GM19240 (cell line): ENCODE measurements at regions not wholly inside any gene's neighbourhood (a gene's known extent, or its start where the extent isn't known, plus 50 kb on each side); places are given as distances from the start of the nearest gene placed in this dataset.

Experiments used
- DNase-seq: peaks from one replicate; pipeline ENCODE4 v3.0.0; 2011; ENCODE audit warnings: low spot score; ENCODE audit not compliant: insufficient read length

- DNase-seq, result no peak
Measured at GRCh38 chr1:170271430-170272161, 125.8 kb downstream of the NTMT2 start.

- DNase-seq, result no peak
Measured at GRCh38 chr1:170273291-170274130, 127.8 kb downstream of the NTMT2 start.

GRCh38 chr1:170274131-170274501, 128.4 kb downstream of the NTMT2 start:
- DNase-seq, result no peak

GRCh38 chr1:170277985-170278384, 132.2 kb downstream of the NTMT2 start:
- no peak for DNase-seq

GRCh38 chr1:170284016-170284415, 138.3 kb downstream of the NTMT2 start:
- no peak for DNase-seq

GRCh38 chr1:170284512-170284911, 138.8 kb downstream of the NTMT2 start:
- no peak for DNase-seq

GRCh38 chr1:170284951-170285350, 139.2 kb downstream of the NTMT2 start:
- no peak for DNase-seq

- no peak for DNase-seq
Measured at GRCh38 chr1:170288155-170288554, 142.4 kb downstream of the NTMT2 start.

GRCh38 chr1:170290276-170290675, 144.5 kb downstream of the NTMT2 start:
- no peak for DNase-seq

GRCh38 chr1:170290991-170291390, 145.2 kb downstream of the NTMT2 start:
- DNase-seq, result no peak

GRCh38 chr1:170291516-170291915, 145.8 kb downstream of the NTMT2 start:
- DNase-seq, result no peak

- no peak for DNase-seq
Measured at GRCh38 chr1:170296211-170296610, 150.5 kb downstream of the NTMT2 start.

- no peak for DNase-seq
Measured at GRCh38 chr1:170296642-170297041, 150.9 kb downstream of the NTMT2 start.

GRCh38 chr1:170301596-170301995, 155.8 kb downstream of the NTMT2 start:
- DNase-seq, result no peak

- no peak for DNase-seq
Measured at GRCh38 chr1:170303034-170303433, 157.3 kb downstream of the NTMT2 start.

- no peak for DNase-seq
Measured at GRCh38 chr1:170305777-170306512, 160.2 kb downstream of the NTMT2 start.

GRCh38 chr1:170306513-170306910, 160.8 kb downstream of the NTMT2 start:
- no peak for DNase-seq

- no peak for DNase-seq
Measured at GRCh38 chr1:170306948-170307347, 161.2 kb downstream of the NTMT2 start.

- no peak for DNase-seq
Measured at GRCh38 chr1:170307426-170307825, 161.7 kb downstream of the NTMT2 start.

- DNase-seq, result no peak
Measured at GRCh38 chr1:170309389-170310013, 163.7 kb downstream of the NTMT2 start.

- DNase-seq, result no peak
Measured at GRCh38 chr1:170310014-170310405, 164.3 kb downstream of the NTMT2 start.

- DNase-seq, result no peak
Measured at GRCh38 chr1:170310951-170311350, 165.2 kb downstream of the NTMT2 start.
